Tibial nerve (tissue), 3 donors: ENCODE measurements at regions not wholly inside any gene's neighbourhood (a gene's known extent, or its start where the extent isn't known, plus 50 kb on each side); places are given as distances from the start of the nearest gene placed in this dataset.

ENCODE experiments used
- POLR2A ChIP-seq, 2 donors: fragments of 450-650 bp; IDR thresholded peaks; one replicate each; pipeline ENCODE4 v1.6.1; 2017; ENCODE audit warnings: antibody characterized with exemption in 2 of 2, mild to moderate bottlenecking in 2 of 2, moderate library complexity in 2 of 2
- TF ChIP-seq, protein P1 (sequence below), 5 experiments: fragments of 200-600 bp in 3 of 5; fragments of 450-650 bp in 2 of 5; sonication (generic) in 3 of 5; IDR thresholded peaks; one replicate each; pipeline ENCODE4 v1.5.1; 2016 to 2019; ENCODE audit warnings: antibody characterized with exemption in 5 of 5, mild to moderate bottlenecking in 3 of 5, moderate library complexity in 2 of 5

- TF ChIP-seq, protein P1, sequence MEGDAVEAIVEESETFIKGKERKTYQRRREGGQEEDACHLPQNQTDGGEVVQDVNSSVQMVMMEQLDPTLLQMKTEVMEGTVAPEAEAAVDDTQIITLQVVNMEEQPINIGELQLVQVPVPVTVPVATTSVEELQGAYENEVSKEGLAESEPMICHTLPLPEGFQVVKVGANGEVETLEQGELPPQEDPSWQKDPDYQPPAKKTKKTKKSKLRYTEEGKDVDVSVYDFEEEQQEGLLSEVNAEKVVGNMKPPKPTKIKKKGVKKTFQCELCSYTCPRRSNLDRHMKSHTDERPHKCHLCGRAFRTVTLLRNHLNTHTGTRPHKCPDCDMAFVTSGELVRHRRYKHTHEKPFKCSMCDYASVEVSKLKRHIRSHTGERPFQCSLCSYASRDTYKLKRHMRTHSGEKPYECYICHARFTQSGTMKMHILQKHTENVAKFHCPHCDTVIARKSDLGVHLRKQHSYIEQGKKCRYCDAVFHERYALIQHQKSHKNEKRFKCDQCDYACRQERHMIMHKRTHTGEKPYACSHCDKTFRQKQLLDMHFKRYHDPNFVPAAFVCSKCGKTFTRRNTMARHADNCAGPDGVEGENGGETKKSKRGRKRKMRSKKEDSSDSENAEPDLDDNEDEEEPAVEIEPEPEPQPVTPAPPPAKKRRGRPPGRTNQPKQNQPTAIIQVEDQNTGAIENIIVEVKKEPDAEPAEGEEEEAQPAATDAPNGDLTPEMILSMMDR (IDR thresholded peaks at IDR 0.05), result no peak
- no peak for TF ChIP-seq POLR2A (IDR thresholded peaks at IDR 0.05)
Observed at GRCh38 chr9:79984429-79985067, 412.8 kb downstream of the TLE4 start.
